ENCODE measurements at regions not wholly inside any gene's neighbourhood (a gene's known extent, or its start where the extent isn't known, plus 50 kb on each side); places are given as distances from the start of the nearest gene placed in this dataset.

DNA sequence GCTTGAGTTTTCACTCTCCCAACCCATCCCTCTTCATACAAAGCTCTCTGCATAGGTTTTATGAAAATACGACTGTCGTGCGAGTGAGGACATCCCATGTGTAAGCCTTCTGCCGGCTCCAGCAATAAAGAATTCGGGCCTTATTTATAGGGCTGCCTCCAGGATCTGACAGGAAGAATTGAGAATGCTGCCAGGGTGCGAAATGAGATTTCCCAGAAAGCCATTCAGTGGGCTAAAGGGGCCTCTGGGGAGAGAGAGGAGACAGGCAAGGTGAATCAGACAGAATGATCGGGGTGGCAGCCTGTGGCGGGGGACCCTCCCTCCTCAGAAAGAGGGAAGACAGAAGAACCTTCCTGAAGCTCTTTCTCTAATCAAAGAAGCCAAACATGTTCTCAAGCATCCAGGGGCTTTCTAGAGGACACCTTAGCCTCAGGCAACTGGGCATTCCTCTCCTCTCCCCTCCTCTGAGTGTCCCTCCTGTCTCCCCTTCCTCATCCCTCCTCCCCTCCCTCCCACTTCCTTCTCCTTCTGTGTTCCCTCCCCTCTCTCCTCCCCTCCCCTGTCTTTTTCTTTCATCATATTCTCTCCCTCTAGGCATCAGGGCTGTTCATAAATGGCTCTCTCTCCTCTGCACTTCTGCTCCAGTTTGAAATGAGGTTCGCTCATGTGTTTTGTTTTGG lies 410.9 kb downstream of the TYW1 start:
- H3K9ac ChIP-seq: no peak overlapping the region
- TF ChIP-seq, protein P1, sequence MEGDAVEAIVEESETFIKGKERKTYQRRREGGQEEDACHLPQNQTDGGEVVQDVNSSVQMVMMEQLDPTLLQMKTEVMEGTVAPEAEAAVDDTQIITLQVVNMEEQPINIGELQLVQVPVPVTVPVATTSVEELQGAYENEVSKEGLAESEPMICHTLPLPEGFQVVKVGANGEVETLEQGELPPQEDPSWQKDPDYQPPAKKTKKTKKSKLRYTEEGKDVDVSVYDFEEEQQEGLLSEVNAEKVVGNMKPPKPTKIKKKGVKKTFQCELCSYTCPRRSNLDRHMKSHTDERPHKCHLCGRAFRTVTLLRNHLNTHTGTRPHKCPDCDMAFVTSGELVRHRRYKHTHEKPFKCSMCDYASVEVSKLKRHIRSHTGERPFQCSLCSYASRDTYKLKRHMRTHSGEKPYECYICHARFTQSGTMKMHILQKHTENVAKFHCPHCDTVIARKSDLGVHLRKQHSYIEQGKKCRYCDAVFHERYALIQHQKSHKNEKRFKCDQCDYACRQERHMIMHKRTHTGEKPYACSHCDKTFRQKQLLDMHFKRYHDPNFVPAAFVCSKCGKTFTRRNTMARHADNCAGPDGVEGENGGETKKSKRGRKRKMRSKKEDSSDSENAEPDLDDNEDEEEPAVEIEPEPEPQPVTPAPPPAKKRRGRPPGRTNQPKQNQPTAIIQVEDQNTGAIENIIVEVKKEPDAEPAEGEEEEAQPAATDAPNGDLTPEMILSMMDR (conservative IDR thresholded peaks at IDR 0.05; ENCODE audit: low read depth, low read length): no peak
- no peak overlapping the region for H3K4me3 ChIP-seq (IDR thresholded peaks at IDR 0.05; ENCODE audit: insufficient read depth, low read depth, low read length)
- no peaks in the 10 kb centered on the region for H3K27me3 ChIP-seq (ENCODE audit: insufficient read depth, low read depth)
- H3K79me2 ChIP-seq (ENCODE audit: insufficient read depth, low read depth): no peaks in the 10 kb centered on the region
- no peaks in the 10 kb centered on the region for H3K36me3 ChIP-seq (ENCODE audit: insufficient read depth)
- no peak overlapping the region for H3K4me2 ChIP-seq
- H3K27ac ChIP-seq: no peak overlapping the region
- no peaks in the 10 kb centered on the region for H3K4me1 ChIP-seq (ENCODE audit: low read depth, poor library complexity, severe bottlenecking)
- no peaks in the 10 kb centered on the region for H4K20me1 ChIP-seq (ENCODE audit: insufficient read depth)
- H2AFZ ChIP-seq (ENCODE audit: low read depth): no peak overlapping the region

DNA sequence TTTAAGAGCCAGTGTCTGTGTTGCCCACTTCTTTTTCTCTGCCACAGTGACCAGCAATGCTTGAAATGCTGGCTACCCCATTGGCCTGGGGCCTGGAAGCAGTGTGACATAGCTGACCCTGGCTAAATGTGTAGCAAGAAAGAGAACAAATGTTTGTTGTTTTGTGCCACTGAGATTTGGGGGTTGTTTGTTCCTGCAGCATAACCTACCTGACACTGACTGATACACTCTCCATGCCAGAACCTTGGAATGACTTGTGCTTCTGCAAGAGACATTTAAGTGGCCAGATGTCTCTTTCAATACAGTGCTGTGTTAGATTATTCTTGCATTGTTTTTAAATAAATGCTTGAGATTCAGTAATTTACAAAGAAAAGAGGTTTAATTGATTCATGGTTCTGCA lies 411.5 kb downstream of the TYW1 start:
- H3K79me2 ChIP-seq (ENCODE audit: insufficient read depth, low read depth): no peaks in the 10 kb centered on the region
- H2AFZ ChIP-seq (ENCODE audit: low read depth): no peak overlapping the region
- no peaks in the 10 kb centered on the region for H4K20me1 ChIP-seq (ENCODE audit: insufficient read depth)
- H3K27me3 ChIP-seq (ENCODE audit: insufficient read depth, low read depth): no peaks in the 10 kb centered on the region
- TF ChIP-seq, protein P1 (conservative IDR thresholded peaks at IDR 0.05; ENCODE audit: low read depth, low read length): no peak
- no peak overlapping the region for H3K9ac ChIP-seq
- no peak overlapping the region for H3K4me3 ChIP-seq (IDR thresholded peaks at IDR 0.05; ENCODE audit: insufficient read depth, low read depth, low read length)
- no peaks in the 10 kb centered on the region for H3K36me3 ChIP-seq (ENCODE audit: insufficient read depth)
- H3K27ac ChIP-seq: no peak overlapping the region
- H3K4me1 ChIP-seq (ENCODE audit: low read depth, poor library complexity, severe bottlenecking): no peaks in the 10 kb centered on the region
- no peak overlapping the region for H3K4me2 ChIP-seq

DNA sequence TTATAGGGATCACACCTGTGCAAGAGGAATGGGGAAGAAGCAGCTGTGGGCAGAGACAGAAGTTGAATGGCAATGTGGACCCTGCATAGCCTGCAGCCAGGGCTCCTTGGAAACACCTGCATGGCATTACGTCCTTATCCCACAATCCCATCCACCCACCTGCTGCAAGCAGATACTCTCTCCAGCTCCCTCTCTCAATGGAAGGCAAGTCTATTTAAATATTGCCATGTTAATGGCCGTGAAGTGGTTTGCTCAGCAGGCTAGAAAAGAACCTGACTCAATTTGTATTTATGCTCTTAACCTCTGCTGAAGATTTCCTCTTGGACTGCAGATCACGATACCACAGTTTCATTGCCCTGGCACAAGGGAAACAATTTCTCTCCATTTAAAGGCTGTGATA lies 417.0 kb downstream of the TYW1 start:
- no peaks in the 10 kb centered on the region for H3K79me2 ChIP-seq (ENCODE audit: insufficient read depth, low read depth)
- H3K4me3 ChIP-seq (IDR thresholded peaks at IDR 0.05; ENCODE audit: insufficient read depth, low read depth, low read length): no peak overlapping the region
- H4K20me1 ChIP-seq (ENCODE audit: insufficient read depth): no peaks in the 10 kb centered on the region
- no peak overlapping the region for H3K27ac ChIP-seq
- H2AFZ ChIP-seq (ENCODE audit: low read depth): no peak overlapping the region
- no peaks in the 10 kb centered on the region for H3K4me1 ChIP-seq (ENCODE audit: low read depth, poor library complexity, severe bottlenecking)
- H3K9ac ChIP-seq: no peak overlapping the region
- H3K27me3 ChIP-seq (ENCODE audit: insufficient read depth, low read depth): no peaks in the 10 kb centered on the region
- H3K36me3 ChIP-seq (ENCODE audit: insufficient read depth): no peaks in the 10 kb centered on the region
- TF ChIP-seq, protein P1 (conservative IDR thresholded peaks at IDR 0.05; ENCODE audit: low read depth, low read length): no peak
- H3K4me2 ChIP-seq: no peak overlapping the region

DNA sequence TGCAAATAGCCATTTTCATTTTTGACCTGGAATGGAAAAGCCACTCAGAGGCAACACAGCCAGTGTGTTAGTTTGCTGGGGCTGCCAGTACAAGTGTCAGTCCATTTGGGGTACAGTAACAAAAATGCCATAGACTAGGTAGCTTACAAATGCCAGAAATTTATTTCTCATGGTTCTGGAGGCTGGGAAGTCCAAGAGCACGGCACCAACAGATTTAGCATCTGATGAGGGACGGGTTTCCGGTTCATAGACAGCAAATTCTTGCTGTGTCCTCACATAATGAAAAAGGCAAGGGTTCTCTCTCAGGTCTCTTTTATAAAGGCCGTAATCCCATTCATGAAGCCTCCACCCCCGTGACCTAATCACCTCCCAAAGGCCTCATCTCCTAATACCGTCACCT lies 418.2 kb downstream of the TYW1 start:
- Histone ChIP-seq H3K4me3 (IDR thresholded peaks at IDR 0.05; ENCODE audit: insufficient read depth, low read depth, low read length) (no peak overlapping the region), H3K4me1 (ENCODE audit: low read depth, poor library complexity, severe bottlenecking) (no peaks in the 10 kb centered on the region), H3K27ac (no peak overlapping the region), H2AFZ (ENCODE audit: low read depth) (no peak overlapping the region), H3K9ac (no peak overlapping the region), H3K27me3 (ENCODE audit: insufficient read depth, low read depth) (no peaks in the 10 kb centered on the region), H3K36me3 (ENCODE audit: insufficient read depth) (no peaks in the 10 kb centered on the region), H3K79me2 (ENCODE audit: insufficient read depth, low read depth) (no peaks in the 10 kb centered on the region), H3K4me2 (no peak overlapping the region), H4K20me1 (ENCODE audit: insufficient read depth) (no peaks in the 10 kb centered on the region)
- TF ChIP-seq, protein P1 (conservative IDR thresholded peaks at IDR 0.05; ENCODE audit: low read depth, low read length): no peak
